OCI-LY3 (cell line): ENCODE measurements at regions not wholly inside any gene's neighbourhood (a gene's known extent, or its start where the extent isn't known, plus 50 kb on each side); places are given as distances from the start of the nearest gene placed in this dataset.
"Not testable (repeated sequence)": the region's sequence is repeated elsewhere in the genome, so short reads cannot be mapped to it uniquely, and the experiment has no call there.

Experiments
- H2AFZ ChIP-seq: fragments of 200-600, 300-600 bp; shearing (Covaris generic); 2 replicates; pipeline ENCODE4 v1.6.0; 2014; ENCODE audit warnings: antibody characterized with exemption, low read depth, low read length
- H3K27ac ChIP-seq: fragments of 200-600, 300-600 bp; sonication (generic); 2 replicates; pipeline ENCODE4 v1.5.1; 2014; ENCODE audit warnings: mild to moderate bottlenecking, low read length, moderate library complexity, mixed read lengths
- H3K27me3 ChIP-seq: fragments of 200-600, 300-600 bp; sonication (generic); 2 replicates; pipeline ENCODE4 v1.6.1; 2014; ENCODE audit warnings: low read depth, low read length, mixed read lengths
- H3K36me3 ChIP-seq: fragments of 200-600, 300-600 bp; sonication (generic); replicated peaks from 2 replicates; pipeline ENCODE3; 2014; ENCODE audit warnings: low read depth, low read length, mixed read lengths
- H3K4me1 ChIP-seq: fragments of 300-600, 200-600 bp; sonication (generic); 2 replicates; pipeline ENCODE4 v1.6.1; 2014; ENCODE audit warnings: low read length, mixed read lengths
- H3K4me2 ChIP-seq: fragments of 200-600, 300-600 bp; sonication (generic); 2 replicates; pipeline ENCODE4 v1.6.1; 2014; ENCODE audit warnings: low read length, mixed read lengths
- H3K4me3 ChIP-seq: fragments of 300-600, 200-600 bp; sonication (generic); 2 replicates; pipeline ENCODE4 v1.5.1; 2014; ENCODE audit warnings: antibody characterized with exemption, mild to moderate bottlenecking, low read length, moderate library complexity
- H3K79me2 ChIP-seq: fragments of 300-600, 200-600 bp; shearing (Covaris generic); 2 replicates; pipeline ENCODE4 v1.6.1; 2014; ENCODE audit warnings: mild to moderate bottlenecking, low read length, mixed read lengths
- H3K9ac ChIP-seq: fragments of 300-600, 200-600 bp; shearing (Covaris generic); 2 replicates; pipeline ENCODE4 v1.6.0; 2014; ENCODE audit warnings: mild to moderate bottlenecking, low read length, moderate library complexity
- H3K9me3 ChIP-seq: fragments of 200-600, 300-600 bp; shearing (Covaris generic); 2 replicates; pipeline ENCODE4 v1.6.1; 2014; ENCODE audit warnings: low read length, mixed read lengths; ENCODE audit not compliant: insufficient read depth
- H4K20me1 ChIP-seq: fragments of 200-600, 300-600 bp; sonication (generic); 2 replicates; pipeline ENCODE4 v1.6.1; 2016; ENCODE audit warnings: low read length, mixed read lengths; ENCODE audit not compliant: insufficient read depth
- CTCF ChIP-seq: fragments of 200-600, 300-600 bp; sonication (generic); IDR thresholded peaks from 2 replicates; pipeline ENCODE4 v1.5.1; 2014; ENCODE audit warnings: antibody characterized with exemption, low read length, low read depth
- EZH2phosphoT487 ChIP-seq: fragments of 200-600 bp; shearing (Covaris generic); IDR thresholded peaks from 2 replicates; pipeline ENCODE4 v1.6.1; 2018; ENCODE audit warnings: antibody characterized with exemption, mixed run types, low read depth

- H2AFZ ChIP-seq, H3K9me3 ChIP-seq, H3K4me3 ChIP-seq, H3K4me1 ChIP-seq, H3K27me3 ChIP-seq, H3K4me2 ChIP-seq, H3K79me2 ChIP-seq, H3K36me3 ChIP-seq, H3K27ac ChIP-seq, H3K9ac ChIP-seq, H4K20me1 ChIP-seq: not testable (repeated sequence)
Observed at GRCh38 chr4:133264251-133264650, 115.2 kb downstream of the PCDH10 start.

GRCh38 chr4:133263104-133263503, 114.0 kb downstream of the PCDH10 start:
- Histone ChIP-seq H4K20me1 (no peaks in the 10 kb centered on the region), H3K9me3 (no peaks in the 10 kb centered on the region), H3K27me3 (no peaks in the 10 kb centered on the region), H3K4me1 (no peaks in the 10 kb centered on the region), H3K4me2 (no peak overlapping the region), H3K4me3 (no peak overlapping the region), H3K9ac (no peak overlapping the region), H3K27ac (no peak overlapping the region), H3K36me3 (no peaks in the 10 kb centered on the region), H2AFZ (no peak overlapping the region), H3K79me2 (no peaks in the 10 kb centered on the region)
- TF ChIP-seq CTCF, result no peak
- no peak for TF ChIP-seq EZH2phosphoT487

- no peaks in the 10 kb centered on the region for H3K36me3 ChIP-seq
- no peaks in the 10 kb centered on the region for H4K20me1 ChIP-seq
- H3K9ac ChIP-seq, result no peak overlapping the region
- H2AFZ ChIP-seq, result peak overlapping the region; percentile 47; the same call in 1 of the 2 replicates
- no peak overlapping the region for H3K4me2 ChIP-seq
- H3K4me3 ChIP-seq, result no peak overlapping the region
- no peaks in the 10 kb centered on the region for H3K4me1 ChIP-seq
- TF ChIP-seq CTCF (no peak), EZH2phosphoT487 (no peak)
- no peaks in the 10 kb centered on the region for H3K79me2 ChIP-seq
- H3K27me3 ChIP-seq, result no peaks in the 10 kb centered on the region
- H3K9me3 ChIP-seq, result no peaks in the 10 kb centered on the region
- H3K27ac ChIP-seq, result no peak overlapping the region
Observed at GRCh38 chr4:133247861-133248260, 98.8 kb downstream of the PCDH10 start.

- H3K27me3 ChIP-seq, result no peaks in the 10 kb centered on the region
- H3K9me3 ChIP-seq, result no peaks in the 10 kb centered on the region
- H4K20me1 ChIP-seq, result no peaks in the 10 kb centered on the region
- H3K36me3 ChIP-seq, result no peaks in the 10 kb centered on the region
- H3K27ac ChIP-seq, result no peak overlapping the region
- no peaks in the 10 kb centered on the region for H3K79me2 ChIP-seq
- no peak overlapping the region for H2AFZ ChIP-seq
- H3K4me3 ChIP-seq, result no peak overlapping the region
- H3K9ac ChIP-seq, result no peak overlapping the region
- no peak overlapping the region for H3K4me2 ChIP-seq
- TF ChIP-seq EZH2phosphoT487 (no peak), CTCF (no peak)
- H3K4me1 ChIP-seq, result no peaks in the 10 kb centered on the region
Observed at GRCh38 chr4:133245226-133245625, 96.1 kb downstream of the PCDH10 start.
